Mesendoderm (in vitro differentiated cells): ENCODE measurements at regions not wholly inside any gene's neighbourhood (a gene's known extent, or its start where the extent isn't known, plus 50 kb on each side); places are given as distances from the start of the nearest gene placed in this dataset.
"Not testable (repeated sequence)": the region's sequence is repeated elsewhere in the genome, so short reads cannot be mapped to it uniquely, and the experiment has no call there.

Source experiments
- DNase-seq: peaks from one replicate; pipeline ENCODE4 v3.0.0; 2013
- H2AK5ac ChIP-seq: 2 replicates; pipeline ENCODE4 v1.6.1; 2013; ENCODE audit warnings: low read length, inconsistent platforms
- H2BK120ac ChIP-seq: 2 replicates; pipeline ENCODE4 v1.6.1; 2013; ENCODE audit warnings: low read depth, mild to moderate bottlenecking, low read length, moderate library complexity, mixed read lengths
- H2BK15ac ChIP-seq: replicated peaks from 2 replicates; pipeline ENCODE4 v1.6.1; 2013; ENCODE audit warnings: low read depth, mild to moderate bottlenecking, moderate library complexity
- H2BK5ac ChIP-seq: 2 replicates; pipeline ENCODE4 v1.6.1; 2013; ENCODE audit warnings: low read length, inconsistent platforms
- H3K18ac ChIP-seq: 2 replicates; pipeline ENCODE4 v1.6.1; 2013; ENCODE audit warnings: mild to moderate bottlenecking, low read length, mixed read lengths
- H3K23ac ChIP-seq: one replicate; pipeline ENCODE4 v1.6.1; 2013; ENCODE audit warnings: low read length
- H3K27ac ChIP-seq: 2 replicates; pipeline ENCODE4 v1.5.1; 2013; ENCODE audit warnings: low read depth, mild to moderate bottlenecking, inconsistent platforms, low read length, moderate library complexity
- H3K27me3 ChIP-seq: 2 replicates; pipeline ENCODE4 v1.6.1; 2013; ENCODE audit warnings: low read length, control low read depth, mild to moderate bottlenecking, inconsistent platforms; ENCODE audit not compliant: insufficient read depth, poor library complexity
- H3K36me3 ChIP-seq: 2 replicates; pipeline ENCODE4 v1.6.1; 2013; ENCODE audit warnings: low read length, inconsistent platforms; ENCODE audit not compliant: control insufficient read depth, insufficient read depth
- H3K4ac ChIP-seq: one replicate; pipeline ENCODE4 v1.6.1; 2013; ENCODE audit warnings: low read depth, mild to moderate bottlenecking, low read length, moderate library complexity
- H3K4me1 ChIP-seq: 2 replicates; pipeline ENCODE4 v1.6.1; 2013; ENCODE audit warnings: low read depth, low read length, inconsistent platforms; ENCODE audit not compliant: control insufficient read depth
- H3K4me2 ChIP-seq: 2 replicates; pipeline ENCODE4 v1.6.1; 2013; ENCODE audit warnings: low read length
- H3K4me3 ChIP-seq: 2 replicates; pipeline ENCODE4 v1.5.1; 2013; ENCODE audit warnings: mild to moderate bottlenecking, low read length
- H3K56ac ChIP-seq: one replicate; pipeline ENCODE4 v1.6.1; 2013; ENCODE audit warnings: low read length
- H3K79me1 ChIP-seq: 2 replicates; pipeline ENCODE4 v1.6.1; 2013; ENCODE audit warnings: low read length, inconsistent platforms
- H3K79me2 ChIP-seq: 2 replicates; pipeline ENCODE4 v1.6.1; 2013; ENCODE audit warnings: mild to moderate bottlenecking, low read length; ENCODE audit not compliant: control insufficient read depth, insufficient read depth
- H3K9ac ChIP-seq: 2 replicates; pipeline ENCODE4 v1.6.1; 2013; ENCODE audit warnings: low read length, inconsistent platforms
- H4K5ac ChIP-seq: one replicate; pipeline ENCODE4 v1.6.1; 2013; ENCODE audit warnings: low read length
- H4K8ac ChIP-seq: one replicate; pipeline ENCODE4 v1.6.1; 2013; ENCODE audit warnings: low read depth, mild to moderate bottlenecking, control low read depth, low read length, moderate library complexity
- WGBS: extraction: QIAGEN DNeasy Blood & Tissue Kit; methylation state at CpG from one replicate; pipeline ENCODE4 v1.1.7; 2013; ENCODE audit warnings: low lambda C conversion rate, missing lambda C conversion rate; ENCODE audit not compliant: insufficient coverage; ENCODE audit errors: extremely low coverage; 5-methylcytosine and 5-hydroxymethylcytosine counted together

- not testable (repeated sequence) for H3K27me3 ChIP-seq, H3K27ac ChIP-seq, H3K9ac ChIP-seq, H3K23ac ChIP-seq, H3K4me3 ChIP-seq, H3K4ac ChIP-seq, H2BK15ac ChIP-seq, H3K79me1 ChIP-seq, H2BK5ac ChIP-seq, H2AK5ac ChIP-seq, H3K4me2 ChIP-seq, H4K5ac ChIP-seq, H2BK120ac ChIP-seq, H4K8ac ChIP-seq, H3K18ac ChIP-seq, H3K79me2 ChIP-seq, H3K56ac ChIP-seq, DNase-seq, H3K4me1 ChIP-seq, H3K36me3 ChIP-seq
- WGBS = no CpG with 5 or more reads among the region's 9 CpGs
Observed at GRCh38 chr14:62521309-62521708, 523.9 kb downstream of the KCNH5 start.

- no peaks in the 10 kb centered on the region for H3K79me2 ChIP-seq
Observed at GRCh38 chr14:62528296-62528695, 517.0 kb downstream of the KCNH5 start.

DNA sequence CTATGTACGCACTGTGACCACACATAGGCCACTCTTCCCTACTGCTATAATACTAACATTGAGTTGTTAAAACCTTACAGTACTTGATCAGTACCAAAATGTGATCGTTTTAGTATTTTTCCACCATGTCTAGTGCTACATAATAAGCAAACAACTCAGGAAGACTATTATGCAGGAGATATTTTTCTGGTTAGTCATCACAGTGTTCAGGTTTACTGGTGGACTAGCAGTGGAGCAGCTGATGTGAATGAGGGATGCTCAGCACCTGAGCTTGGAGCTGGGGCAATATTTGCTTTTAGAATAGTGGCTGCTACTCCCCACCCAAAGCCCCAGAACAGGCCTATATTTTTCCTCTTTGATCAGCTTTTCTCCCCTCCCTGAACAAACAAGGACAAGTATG is 513.1 kb downstream of the KCNH5 start:
- Histone ChIP-seq H2BK5ac (no peak overlapping the region), H3K56ac (no peak overlapping the region), H2BK120ac (no peak overlapping the region), H3K4me1 (no peaks in the 10 kb centered on the region), H3K79me2 (no peaks in the 10 kb centered on the region), H3K36me3 (no peaks in the 10 kb centered on the region), H3K4ac (no peak overlapping the region), H3K23ac (no peak overlapping the region), H3K4me3 (no peak overlapping the region), H3K4me2 (no peak overlapping the region), H4K8ac (no peak overlapping the region), H2BK15ac (no peak overlapping the region), H3K18ac (no peak overlapping the region), H4K5ac (no peak overlapping the region), H3K79me1 (no peaks in the 10 kb centered on the region), H3K9ac (no peak overlapping the region), H3K27me3 (no peaks in the 10 kb centered on the region), H3K27ac (no peak overlapping the region), H2AK5ac (no peak overlapping the region)
- WGBS = no CpG with 5 or more reads among the region's 2 CpGs
- no peak for DNase-seq

More at GRCh38 chr14:62528296-62528695, 517.0 kb downstream of the KCNH5 start:
- no peak overlapping the region for H2BK5ac ChIP-seq
- H3K4ac ChIP-seq = no peak overlapping the region
- no peaks in the 10 kb centered on the region for H3K27me3 ChIP-seq
- H4K5ac ChIP-seq = no peak overlapping the region
- no peak overlapping the region for H2BK120ac ChIP-seq
- H2BK15ac ChIP-seq = no peak overlapping the region
- no peak overlapping the region for H3K4me2 ChIP-seq
- no peak overlapping the region for H3K9ac ChIP-seq
- no peak overlapping the region for H3K27ac ChIP-seq
- H3K56ac ChIP-seq = no peak overlapping the region
- H2AK5ac ChIP-seq = no peak overlapping the region
- H3K4me3 ChIP-seq = no peak overlapping the region
- H3K23ac ChIP-seq = no peak overlapping the region
- no peak for DNase-seq
- no peak overlapping the region for H4K8ac ChIP-seq
- no CpG with 5 or more reads among the region's 1 CpG for WGBS
- H3K36me3 ChIP-seq = no peaks in the 10 kb centered on the region
- no peaks in the 10 kb centered on the region for H3K4me1 ChIP-seq
- no peak overlapping the region for H3K18ac ChIP-seq
- no peaks in the 10 kb centered on the region for H3K79me1 ChIP-seq

GRCh38 chr14:62546862-62547474 is 498.3 kb downstream of the KCNH5 start:
- DNase-seq = peak; percentile 50
- Histone ChIP-seq H3K18ac (no peak overlapping the region), H2AK5ac (no peak overlapping the region), H2BK120ac (no peak overlapping the region), H3K79me2 (no peaks in the 10 kb centered on the region), H3K9ac (no peak overlapping the region), H3K27me3 (no peaks in the 10 kb centered on the region), H3K23ac (no peak overlapping the region), H2BK5ac (peak overlapping the region; percentile 20), H2BK15ac (no peak overlapping the region), H3K79me1 (no peaks in the 10 kb centered on the region), H4K8ac (no peak overlapping the region), H3K4ac (no peak overlapping the region), H3K4me2 (no peak overlapping the region), H4K5ac (no peak overlapping the region), H3K4me3 (no peak overlapping the region), H3K4me1 (no peaks in the 10 kb centered on the region), H3K27ac (no peak overlapping the region), H3K56ac (peak overlapping the region; percentile 59), H3K36me3 (no peaks in the 10 kb centered on the region)
- no CpG with 5 or more reads among the region's 1 CpG for WGBS

DNA sequence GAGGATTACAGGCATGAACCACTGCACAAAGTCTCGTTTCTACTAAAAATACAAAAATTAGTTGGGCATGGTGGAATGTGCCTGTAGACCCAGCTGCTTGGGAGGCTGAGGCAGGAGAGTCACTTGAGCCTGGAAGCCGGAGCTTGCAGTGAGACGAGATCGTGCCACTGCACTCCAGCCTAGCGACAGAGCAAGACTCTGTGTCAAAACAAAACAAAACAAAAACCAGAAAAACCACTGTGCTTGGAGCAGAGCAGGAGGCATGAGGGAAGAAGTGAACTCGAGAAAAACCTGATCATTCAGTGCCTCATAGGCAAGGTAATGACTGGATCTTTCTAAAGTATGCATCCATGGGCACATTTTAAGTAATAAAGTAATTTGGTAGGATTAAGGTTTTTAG is 487.8 kb downstream of the KCNH5 start:
- Histone ChIP-seq H3K4me2 (no peak overlapping the region), H3K4me1 (no peaks in the 10 kb centered on the region), H3K36me3 (no peaks in the 10 kb centered on the region), H3K79me2 (no peaks in the 10 kb centered on the region), H3K27ac (no peak overlapping the region), H3K23ac (no peak overlapping the region), H4K5ac (no peak overlapping the region), H3K18ac (no peak overlapping the region), H2BK120ac (no peak overlapping the region), H2BK15ac (no peak overlapping the region), H3K56ac (no peak overlapping the region), H3K4ac (no peak overlapping the region), H2AK5ac (no peak overlapping the region), H3K4me3 (no peak overlapping the region), H2BK5ac (no peak overlapping the region), H3K27me3 (no peaks in the 10 kb centered on the region), H3K79me1 (no peaks in the 10 kb centered on the region), H4K8ac (no peak overlapping the region), H3K9ac (no peak overlapping the region)
- no CpG with 5 or more reads among the region's 6 CpGs for WGBS
- peak; percentile 11 for DNase-seq

DNA sequence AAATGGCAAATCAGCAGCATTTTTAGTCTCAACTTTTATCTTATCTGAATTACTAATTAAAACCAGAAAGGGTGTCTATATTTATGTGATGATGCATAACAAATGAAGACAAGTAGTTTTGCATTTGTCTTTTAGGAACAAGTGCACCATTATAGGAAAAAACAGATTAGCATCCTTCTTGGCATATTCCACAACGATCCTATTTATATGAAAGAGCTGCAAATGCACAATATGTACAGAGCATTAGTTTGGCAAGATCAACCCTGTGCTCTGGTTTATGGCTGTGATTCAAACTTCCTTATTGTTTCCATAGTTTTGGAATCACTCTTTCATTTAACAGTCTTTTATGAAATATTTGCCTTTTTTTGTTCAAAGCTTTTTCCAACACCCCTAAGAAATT is 486.8 kb downstream of the KCNH5 start:
- Histone ChIP-seq H3K4me2 (no peak overlapping the region), H3K27me3 (no peaks in the 10 kb centered on the region), H3K36me3 (no peaks in the 10 kb centered on the region), H2BK15ac (no peak overlapping the region), H4K8ac (no peak overlapping the region), H3K4me1 (no peaks in the 10 kb centered on the region), H3K4me3 (no peak overlapping the region), H3K79me2 (no peaks in the 10 kb centered on the region), H3K18ac (no peak overlapping the region), H2BK120ac (no peak overlapping the region), H2AK5ac (no peak overlapping the region), H3K9ac (no peak overlapping the region), H3K4ac (no peak overlapping the region), H3K79me1 (no peaks in the 10 kb centered on the region), H3K27ac (no peak overlapping the region), H4K5ac (no peak overlapping the region), H3K23ac (no peak overlapping the region), H3K56ac (no peak overlapping the region), H2BK5ac (no peak overlapping the region)
- DNase-seq = no peak
- no CpG with 5 or more reads among the region's 1 CpG for WGBS
